HG03469 (cell line): ENCODE measurements at regions not wholly inside any gene's neighbourhood (a gene's known extent, or its start where the extent isn't known, plus 50 kb on each side); places are given as distances from the start of the nearest gene placed in this dataset.

Experiments used
- ATAC-seq: cut with Tn5 transposase; IDR thresholded peaks from one replicate; pipeline ENCODE4 v1.9.1; 2021; ENCODE audit warnings: mild to moderate bottlenecking, moderate library complexity, moderate number of reproducible peaks; ENCODE audit not compliant: unreplicated experiment

DNA sequence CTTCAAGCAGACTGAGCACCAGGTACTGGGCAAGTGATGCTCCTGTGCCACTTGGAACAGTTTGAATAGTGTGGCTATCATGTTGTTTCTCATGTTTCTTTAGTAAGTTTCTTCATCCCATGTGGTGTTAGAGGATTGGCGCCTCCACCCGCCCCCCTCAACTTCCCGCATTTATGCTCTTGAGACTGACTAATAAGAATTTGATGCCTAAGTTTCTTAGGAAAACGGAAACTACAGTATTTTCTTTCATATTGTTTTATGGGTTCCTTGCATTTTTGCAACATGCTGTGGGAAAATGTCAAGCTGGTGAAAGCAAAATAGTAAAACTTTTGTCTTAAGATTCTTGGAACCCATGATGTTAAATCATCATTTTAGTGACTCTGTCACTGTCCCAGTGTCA lies 101.2 kb upstream of the SLC4A4 start:
- no peak for ATAC-seq

GRCh38 chr4:71239365-71239764 lies 99.5 kb upstream of the SLC4A4 start:
- no peak for ATAC-seq

GRCh38 chr4:71240094-71240493 lies 98.7 kb upstream of the SLC4A4 start:
- ATAC-seq, result no peak

DNA sequence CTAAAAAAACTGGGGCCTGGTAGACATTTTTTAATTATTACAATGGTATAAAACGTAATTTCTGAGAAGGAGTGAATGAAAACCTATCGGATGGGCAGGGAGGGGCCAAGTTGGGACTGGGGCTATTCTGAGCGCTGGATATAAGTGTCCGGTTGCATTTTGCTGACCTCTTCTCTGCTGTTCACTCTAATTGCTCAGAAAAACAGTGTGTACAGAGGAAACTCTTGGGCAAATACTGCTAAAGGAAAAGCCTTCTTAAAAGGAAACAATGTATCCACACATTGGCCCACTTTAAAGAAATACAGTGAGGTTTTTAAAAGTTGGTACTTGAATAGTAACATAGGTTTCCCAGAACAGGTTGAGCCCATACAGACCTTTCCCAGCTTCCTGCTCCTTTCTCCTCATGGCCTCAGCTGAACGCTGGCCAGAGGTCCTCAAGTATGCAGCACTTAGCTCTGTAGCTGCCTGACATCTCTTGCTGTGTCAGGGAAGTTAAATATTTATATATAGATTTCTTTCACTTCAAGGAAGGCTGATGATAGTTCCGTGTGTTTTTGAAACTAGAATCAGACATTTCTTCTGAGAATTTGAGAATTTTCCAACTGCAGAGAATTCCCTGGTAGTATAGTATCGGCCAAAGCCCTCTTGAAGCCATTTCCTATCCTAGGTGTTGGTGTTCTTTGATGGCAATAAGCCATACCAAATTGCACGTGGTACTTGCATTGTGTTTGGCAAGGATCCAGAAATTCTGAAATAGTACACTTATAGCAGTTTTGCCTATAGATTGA lies 97.1 kb upstream of the SLC4A4 start:
- no peak for ATAC-seq

DNA sequence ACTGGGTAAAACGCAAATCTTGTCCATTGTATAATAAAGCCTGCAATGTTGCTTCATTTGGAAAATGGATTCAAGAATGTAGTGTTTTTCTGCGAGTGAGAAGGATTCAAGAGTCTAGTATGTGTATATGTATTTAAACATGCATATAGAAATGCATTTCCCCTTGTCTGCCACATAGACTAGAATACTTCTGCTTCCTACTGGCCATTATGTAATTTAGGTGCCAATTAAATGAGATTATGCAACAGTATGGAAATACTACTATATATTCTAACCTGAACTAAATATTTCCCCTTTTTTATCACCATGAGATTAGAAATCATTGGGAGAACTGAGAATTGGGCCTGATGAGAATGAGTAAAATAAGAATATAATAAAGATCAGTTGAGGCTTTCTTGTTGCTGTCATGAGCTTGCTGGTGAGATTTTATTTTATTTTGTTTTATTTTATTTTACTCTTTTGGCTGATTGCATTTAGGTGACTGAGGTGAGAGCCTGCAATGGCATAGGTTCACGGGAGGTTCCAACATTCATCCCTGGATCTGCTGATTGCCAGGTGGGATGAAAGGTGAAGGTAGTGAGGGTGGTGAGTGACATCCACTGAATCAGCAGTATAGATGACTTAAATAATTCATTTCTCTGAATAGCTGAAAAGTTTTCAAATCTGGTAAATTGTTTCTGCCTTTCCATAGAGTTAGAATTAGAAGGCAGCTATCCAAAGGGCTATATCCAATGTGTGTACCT lies 95.6 kb upstream of the SLC4A4 start:
- no peak for ATAC-seq

DNA sequence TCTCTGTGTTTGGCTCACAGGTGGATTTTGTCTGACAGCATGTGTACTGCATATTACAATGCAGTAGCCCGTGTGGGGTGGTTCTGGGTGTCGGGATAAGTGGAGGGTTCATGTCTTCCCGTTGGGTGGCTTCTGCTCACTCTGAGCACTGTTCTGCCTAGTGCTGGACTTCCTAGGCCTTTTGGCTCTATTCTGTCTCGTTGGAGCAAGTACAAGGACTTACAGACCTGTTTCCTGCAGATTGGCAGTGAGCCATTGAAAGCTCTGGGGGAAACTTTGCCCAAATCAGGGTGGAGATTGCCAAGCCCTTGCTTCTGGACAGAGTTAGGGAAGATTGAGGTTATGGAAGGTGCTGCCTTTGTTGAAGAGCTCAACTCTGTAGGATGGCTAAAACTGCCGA lies 91.1 kb upstream of the SLC4A4 start:
- no peak for ATAC-seq

- ATAC-seq, result no peak
Observed at GRCh38 chr4:71251261-71251660, 87.6 kb upstream of the SLC4A4 start.

- no peak for ATAC-seq
Observed at GRCh38 chr4:71253545-71253944, 85.3 kb upstream of the SLC4A4 start.

DNA sequence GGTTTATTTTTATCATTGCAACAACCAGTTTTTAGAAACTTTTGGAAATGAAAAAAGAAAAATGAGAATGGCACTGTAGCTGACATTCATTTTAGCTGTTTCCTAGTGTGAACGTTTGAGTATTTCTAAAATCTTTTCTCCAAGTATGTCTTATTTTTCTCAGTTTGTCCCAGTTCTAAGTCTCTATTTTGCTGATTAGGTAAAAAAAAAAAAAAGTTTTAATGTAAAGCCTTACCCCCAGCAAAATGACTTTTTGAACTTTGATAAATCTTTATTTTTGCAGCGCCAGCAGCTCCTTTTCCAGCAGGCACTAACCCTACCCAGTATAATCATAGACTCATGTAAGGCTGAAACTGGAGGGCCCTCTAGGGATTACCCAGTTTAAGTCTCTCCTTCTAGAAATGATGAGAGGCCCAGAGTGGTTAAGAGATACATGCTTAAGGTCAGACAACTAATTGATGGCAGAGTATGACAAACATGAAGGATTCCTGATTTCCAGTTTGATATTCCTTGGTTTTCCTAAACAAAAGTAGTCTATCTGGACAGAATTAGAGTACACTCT lies 84.3 kb upstream of the SLC4A4 start:
- ATAC-seq, result no peak

DNA sequence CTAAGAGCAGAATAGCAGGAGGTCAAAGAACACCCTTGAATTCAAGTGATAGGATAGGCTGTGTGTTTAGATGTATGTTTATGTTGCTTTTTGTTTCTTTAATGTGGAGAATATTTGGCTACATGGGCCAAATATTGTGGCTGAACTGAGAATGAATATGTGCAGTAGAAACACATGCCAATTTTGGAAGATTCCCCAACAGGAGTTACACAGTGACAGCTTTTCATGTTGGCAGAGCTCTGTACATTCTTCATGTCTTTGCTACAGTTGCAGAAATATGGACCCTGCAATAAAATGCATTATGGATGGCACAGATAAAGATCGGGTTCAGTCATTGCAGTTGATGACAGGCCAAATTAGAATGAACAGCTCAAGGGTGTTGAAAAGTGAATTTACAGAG lies 82.8 kb upstream of the SLC4A4 start:
- ATAC-seq, result no peak

- ATAC-seq, result no peak
Observed at GRCh38 chr4:71257761-71258160, 81.1 kb upstream of the SLC4A4 start.

GRCh38 chr4:71258323-71258722 lies 80.5 kb upstream of the SLC4A4 start:
- no peak for ATAC-seq

DNA sequence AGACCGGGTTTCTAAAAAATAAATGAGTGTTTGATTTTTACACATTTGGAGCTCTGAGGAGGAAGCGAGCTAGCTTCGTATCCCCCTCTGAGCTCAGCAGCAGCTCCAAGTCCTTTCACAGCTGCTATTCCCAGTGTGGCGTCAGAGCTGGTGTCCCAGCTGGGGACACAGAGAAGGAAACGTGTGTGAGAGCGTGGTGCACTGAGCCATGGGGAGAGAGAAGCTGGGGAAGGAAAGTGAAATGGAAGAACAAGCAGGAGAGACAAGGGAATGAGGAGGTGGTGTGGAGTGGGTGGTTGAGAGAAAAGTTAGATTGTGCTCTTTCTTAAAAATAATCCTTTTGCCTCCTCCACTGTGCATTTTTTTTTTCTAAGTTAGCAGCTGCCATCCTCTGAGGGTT lies 79.5 kb upstream of the SLC4A4 start:
- no peak for ATAC-seq

GRCh38 chr4:71259911-71260331 lies 78.9 kb upstream of the SLC4A4 start:
- no peak for ATAC-seq

- ATAC-seq, result no peak
Observed at GRCh38 chr4:71260544-71260943, 78.3 kb upstream of the SLC4A4 start.

DNA sequence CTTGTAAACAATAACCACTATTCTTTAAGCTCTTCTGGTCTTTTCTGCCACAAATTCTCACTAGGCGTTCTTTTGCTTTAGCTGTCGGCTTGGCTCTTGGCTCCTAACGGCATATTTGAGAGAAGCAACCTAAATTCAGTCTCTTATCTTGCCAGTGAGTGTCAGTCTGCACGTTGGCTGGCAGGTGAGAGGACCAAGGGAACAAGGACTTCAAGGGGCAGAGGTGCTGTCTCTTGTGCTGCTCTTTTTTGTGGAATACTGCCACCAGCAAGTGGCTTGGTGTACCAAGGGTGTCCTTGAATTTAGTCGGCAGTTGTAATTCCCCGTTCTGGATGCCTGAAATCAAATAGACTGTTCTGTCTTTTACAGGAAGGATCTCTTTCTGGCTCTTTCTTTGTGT lies 77.8 kb upstream of the SLC4A4 start:
- no peak for ATAC-seq

GRCh38 chr4:71261633-71262121 lies 77.1 kb upstream of the SLC4A4 start:
- ATAC-seq, result no peak

DNA sequence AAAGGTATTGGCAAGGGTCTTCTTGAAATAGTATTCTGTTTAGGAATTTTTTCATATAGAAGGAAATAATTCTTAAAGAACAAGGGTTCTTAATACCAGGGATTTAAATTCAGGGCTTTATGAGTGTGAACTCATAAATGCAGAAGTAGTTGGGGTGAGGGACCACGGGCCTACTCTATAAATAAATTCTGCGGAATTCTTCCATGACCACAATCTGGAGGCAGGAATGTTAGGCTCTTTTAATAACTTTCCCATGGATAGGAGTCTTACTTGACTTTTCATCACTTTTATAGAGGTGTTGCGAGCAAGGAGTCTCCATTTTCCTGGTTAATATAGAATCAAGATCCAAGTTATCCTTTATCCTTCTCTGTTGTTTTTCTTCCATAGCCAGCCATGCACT lies 76.7 kb upstream of the SLC4A4 start:
- ATAC-seq, result no peak

GRCh38 chr4:71266090-71266794 lies 72.6 kb upstream of the SLC4A4 start:
- ATAC-seq, result no peak

GRCh38 chr4:71267244-71267643 lies 71.6 kb upstream of the SLC4A4 start:
- ATAC-seq, result no peak

- ATAC-seq, result no peak
Observed at GRCh38 chr4:71268166-71268565, 70.7 kb upstream of the SLC4A4 start.
